NCI-H1930 (cell line): ENCODE measurements at regions not wholly inside any gene's neighbourhood (a gene's known extent, or its start where the extent isn't known, plus 50 kb on each side); places are given as distances from the start of the nearest gene placed in this dataset.
"Not testable (repeated sequence)": the region's sequence is repeated elsewhere in the genome, so short reads cannot be mapped to it uniquely, and the experiment has no call there.

Experiments
- DNase-seq, 2 experiments: peaks; one replicate each; lab custom pipeline; 2025; lab: John Stamatoyannopoulos, UW

- not testable (repeated sequence) for DNase-seq
Observed at GRCh38 chr7:57060506-57060905, 71.7 kb downstream of the ZNF479 start.

GRCh38 chr7:57016341-57016740 is 115.9 kb downstream of the ZNF479 start:
- DNase-seq, result not testable (repeated sequence)

- not testable (repeated sequence) for DNase-seq
Observed at GRCh38 chr7:57013707-57014106, 118.5 kb downstream of the ZNF479 start.

GRCh38 chr7:57012907-57013306 is 119.3 kb downstream of the ZNF479 start:
- not testable (repeated sequence) for DNase-seq

GRCh38 chr7:57009230-57009629 is 123.0 kb downstream of the ZNF479 start:
- not testable (repeated sequence) for DNase-seq

- not testable (repeated sequence) for DNase-seq
Observed at GRCh38 chr7:57005974-57006373, 126.3 kb downstream of the ZNF479 start.

GRCh38 chr7:57003821-57004220 is 128.4 kb downstream of the ZNF479 start:
- not testable (repeated sequence) for DNase-seq

- not testable (repeated sequence) for DNase-seq
Observed at GRCh38 chr7:57001926-57002325, 130.3 kb downstream of the ZNF479 start.

GRCh38 chr7:56993779-56994178 is 138.5 kb downstream of the ZNF479 start:
- DNase-seq, result not testable (repeated sequence)

- not testable (repeated sequence) for DNase-seq
Observed at GRCh38 chr7:56957737-56958408, 174.4 kb downstream of the ZNF479 start.

GRCh38 chr7:56957086-56957485 is 175.2 kb downstream of the ZNF479 start:
- DNase-seq, result not testable (repeated sequence)

GRCh38 chr7:56948390-56949379 is 183.6 kb downstream of the ZNF479 start:
- DNase-seq, result not testable (repeated sequence)

- DNase-seq, result not testable (repeated sequence)
Observed at GRCh38 chr7:56940050-56940449, 192.2 kb downstream of the ZNF479 start.

- DNase-seq, result not testable (repeated sequence)
Observed at GRCh38 chr7:56923892-56924291, 208.3 kb downstream of the ZNF479 start.

GRCh38 chr7:56910973-56911372 is 221.3 kb downstream of the ZNF479 start:
- DNase-seq, result not testable (repeated sequence)

GRCh38 chr7:56889454-56889853 is 242.8 kb downstream of the ZNF479 start:
- DNase-seq, result not testable (repeated sequence)

GRCh38 chr7:56885132-56885531 is 247.1 kb downstream of the ZNF479 start:
- DNase-seq, result not testable (repeated sequence)

- DNase-seq, result peak; percentile 72 to 88
Observed at GRCh38 chr7:56882318-56882717, 249.9 kb downstream of the ZNF479 start.
